ENCODE measurements at regions not wholly inside any gene's neighbourhood (a gene's known extent, or its start where the extent isn't known, plus 50 kb on each side); places are given as distances from the start of the nearest gene placed in this dataset.
A peak's percentile ranks its signal among the peaks of the same experiment; 100 is the strongest.

- Histone ChIP-seq H2AFZ (ENCODE audit: low read length) (peak overlapping the region; percentile 50), H3K4me3 (ENCODE audit: low read length, poor library complexity, severe bottlenecking) (no peak overlapping the region), H3K27me3 (ENCODE audit: insufficient read depth, low read length, poor library complexity, severe bottlenecking) (no peaks in the 10 kb centered on the region), H3K36me3 (ENCODE audit: insufficient read depth, low read length) (no peaks in the 10 kb centered on the region), H3K9me2 (replicated peaks; ENCODE audit: low read depth, low read length) (no peaks in the 10 kb centered on the region), H3K9ac (ENCODE audit: low read depth, low read length, poor library complexity, severe bottlenecking) (no peak overlapping the region), H4K20me1 (ENCODE audit: insufficient read depth, low read length, poor library complexity, severe bottlenecking) (no peaks in the 10 kb centered on the region), H3K4me2 (ENCODE audit: low read depth, low read length, poor library complexity, severe bottlenecking) (no peak overlapping the region), H3K79me2 (ENCODE audit: insufficient read depth, low read length) (no peaks in the 10 kb centered on the region), H3K4me1 (ENCODE audit: insufficient read depth, low read length, poor library complexity, severe bottlenecking) (peaks cover 3% of the 10 kb centered on the region), H3K9me3 (ENCODE audit: insufficient read depth, low read depth, low read length) (no peaks in the 10 kb centered on the region), H3F3A (ENCODE audit: low read depth) (no peaks in the 10 kb centered on the region)
- TF ChIP-seq CTCF (conservative IDR thresholded peaks at IDR 0.05; ENCODE audit: low read length): no peak
- no peak for TF ChIP-seq EZH2phosphoT487 (IDR thresholded peaks at IDR 0.05; ENCODE audit: borderline replicate concordance)
Measured at GRCh38 chr2:179344280-179344964, 79.8 kb upstream of the SESTD1 start.

- H3F3A ChIP-seq (ENCODE audit: low read depth): no peaks in the 10 kb centered on the region
- H3K9me2 ChIP-seq (replicated peaks; ENCODE audit: low read depth, low read length): no peaks in the 10 kb centered on the region
- H4K20me1 ChIP-seq (ENCODE audit: insufficient read depth, low read length, poor library complexity, severe bottlenecking): no peaks in the 10 kb centered on the region
- H3K9ac ChIP-seq (ENCODE audit: low read depth, low read length, poor library complexity, severe bottlenecking): no peak overlapping the region
- H3K27me3 ChIP-seq (ENCODE audit: insufficient read depth, low read length, poor library complexity, severe bottlenecking): no peaks in the 10 kb centered on the region
- H3K4me2 ChIP-seq (ENCODE audit: low read depth, low read length, poor library complexity, severe bottlenecking): no peak overlapping the region
- peaks cover 3% of the 10 kb centered on the region for H3K4me1 ChIP-seq (ENCODE audit: insufficient read depth, low read length, poor library complexity, severe bottlenecking)
- H2AFZ ChIP-seq (ENCODE audit: low read length): peak overlapping the region; percentile 50; the same call in 1 of the 2 replicates
- no peaks in the 10 kb centered on the region for H3K9me3 ChIP-seq (ENCODE audit: insufficient read depth, low read depth, low read length)
- no peaks in the 10 kb centered on the region for H3K36me3 ChIP-seq (ENCODE audit: insufficient read depth, low read length)
- TF ChIP-seq EZH2phosphoT487 (IDR thresholded peaks at IDR 0.05; ENCODE audit: borderline replicate concordance) (no peak), CTCF (conservative IDR thresholded peaks at IDR 0.05; ENCODE audit: low read length) (no peak)
- no peaks in the 10 kb centered on the region for H3K79me2 ChIP-seq (ENCODE audit: insufficient read depth, low read length)
- H3K4me3 ChIP-seq (ENCODE audit: low read length, poor library complexity, severe bottlenecking): no peak overlapping the region
Measured at GRCh38 chr2:179343945-179344279, 79.3 kb upstream of the SESTD1 start.

- H3K4me2 ChIP-seq (ENCODE audit: low read depth, low read length, poor library complexity, severe bottlenecking): no peak overlapping the region
- H3K27me3 ChIP-seq (ENCODE audit: insufficient read depth, low read length, poor library complexity, severe bottlenecking): no peaks in the 10 kb centered on the region
- peak overlapping the region; percentile 26; the same call in 1 of the 2 replicates for H2AFZ ChIP-seq (ENCODE audit: low read length)
- TF ChIP-seq CTCF (conservative IDR thresholded peaks at IDR 0.05; ENCODE audit: low read length) (no peak), EZH2phosphoT487 (IDR thresholded peaks at IDR 0.05; ENCODE audit: borderline replicate concordance) (no peak)
- H3K36me3 ChIP-seq (ENCODE audit: insufficient read depth, low read length): no peaks in the 10 kb centered on the region
- no peaks in the 10 kb centered on the region for H3K79me2 ChIP-seq (ENCODE audit: insufficient read depth, low read length)
- no peaks in the 10 kb centered on the region for H3F3A ChIP-seq (ENCODE audit: low read depth)
- peaks cover 3% of the 10 kb centered on the region for H3K4me1 ChIP-seq (ENCODE audit: insufficient read depth, low read length, poor library complexity, severe bottlenecking)
- H3K9me3 ChIP-seq (ENCODE audit: insufficient read depth, low read depth, low read length): no peaks in the 10 kb centered on the region
- no peak overlapping the region for H3K4me3 ChIP-seq (ENCODE audit: low read length, poor library complexity, severe bottlenecking)
- H3K9me2 ChIP-seq (replicated peaks; ENCODE audit: low read depth, low read length): no peaks in the 10 kb centered on the region
- no peaks in the 10 kb centered on the region for H4K20me1 ChIP-seq (ENCODE audit: insufficient read depth, low read length, poor library complexity, severe bottlenecking)
- no peak overlapping the region for H3K9ac ChIP-seq (ENCODE audit: low read depth, low read length, poor library complexity, severe bottlenecking)
Measured at GRCh38 chr2:179341152-179341866, 76.7 kb upstream of the SESTD1 start.

Measured in Loucy (cell line).